HG03097 (cell line): ENCODE measurements at regions not wholly inside any gene's neighbourhood (a gene's known extent, or its start where the extent isn't known, plus 50 kb on each side); places are given as distances from the start of the nearest gene placed in this dataset.
"Not testable (repeated sequence)": the region's sequence is repeated elsewhere in the genome, so short reads cannot be mapped to it uniquely, and the experiment has no call there.

Experiments used
- ATAC-seq: cut with Tn5 transposase; IDR thresholded peaks from one replicate; pipeline ENCODE4 v1.9.1; 2021; ENCODE audit not compliant: unreplicated experiment, low FRiP score

DNA sequence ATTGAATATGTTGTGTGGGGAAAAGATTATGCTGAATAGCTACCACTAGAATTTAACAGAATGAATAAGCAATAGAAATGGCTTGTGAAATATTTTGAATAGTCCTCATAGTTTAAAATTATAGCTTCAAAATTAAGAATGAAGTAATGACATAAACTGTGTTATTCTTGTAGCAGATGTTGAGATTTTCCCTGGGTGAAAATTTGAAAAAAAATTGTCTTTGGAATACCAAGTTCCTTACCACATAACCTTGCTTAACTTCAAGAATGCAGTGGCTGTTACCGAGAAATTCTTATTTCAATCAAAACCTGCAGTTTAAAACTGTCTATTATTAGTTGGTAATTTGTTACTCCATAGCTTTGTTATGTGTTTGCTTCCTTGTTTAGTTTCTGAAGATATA lies 1268.6 kb downstream of the RAPGEF2 start:
- no peak for ATAC-seq

DNA sequence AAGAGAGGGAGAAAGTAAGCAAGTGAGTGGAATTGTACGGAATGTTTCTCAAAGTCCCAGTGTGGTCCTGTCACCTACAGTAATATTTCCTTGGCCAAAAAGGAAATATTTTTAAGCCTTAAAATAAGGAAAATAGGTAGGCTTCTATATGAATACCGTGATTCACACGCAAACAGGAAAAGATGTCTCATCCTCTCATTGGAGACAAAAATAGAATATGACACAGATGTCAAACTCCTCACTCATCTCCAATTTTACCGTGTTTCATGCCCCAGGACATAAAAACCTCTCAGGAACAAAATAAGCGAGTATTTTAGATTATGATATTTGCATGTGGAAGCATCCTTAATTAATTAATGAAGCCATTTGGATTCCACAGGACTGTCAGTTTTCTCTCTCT lies 1269.5 kb downstream of the RAPGEF2 start:
- no peak for ATAC-seq

DNA sequence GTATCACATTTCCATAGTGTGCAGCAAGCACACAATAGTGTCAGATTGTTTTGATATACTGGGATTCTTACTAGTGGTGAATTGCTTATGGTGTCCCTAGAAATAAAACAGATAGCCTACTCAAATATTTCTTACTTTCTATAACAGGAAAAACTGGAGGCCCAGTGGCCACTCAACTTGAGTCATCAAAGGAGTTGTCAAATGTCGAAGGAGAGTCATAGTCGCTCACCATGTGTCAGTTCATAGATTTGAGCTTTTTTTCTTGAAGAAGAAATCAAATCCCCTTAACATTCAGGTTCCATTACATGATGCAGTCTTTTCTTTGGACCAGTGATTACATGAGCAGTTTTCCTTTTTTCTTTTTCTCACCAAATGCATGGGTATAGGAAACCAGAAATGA lies 1271.0 kb downstream of the RAPGEF2 start:
- no peak for ATAC-seq

DNA sequence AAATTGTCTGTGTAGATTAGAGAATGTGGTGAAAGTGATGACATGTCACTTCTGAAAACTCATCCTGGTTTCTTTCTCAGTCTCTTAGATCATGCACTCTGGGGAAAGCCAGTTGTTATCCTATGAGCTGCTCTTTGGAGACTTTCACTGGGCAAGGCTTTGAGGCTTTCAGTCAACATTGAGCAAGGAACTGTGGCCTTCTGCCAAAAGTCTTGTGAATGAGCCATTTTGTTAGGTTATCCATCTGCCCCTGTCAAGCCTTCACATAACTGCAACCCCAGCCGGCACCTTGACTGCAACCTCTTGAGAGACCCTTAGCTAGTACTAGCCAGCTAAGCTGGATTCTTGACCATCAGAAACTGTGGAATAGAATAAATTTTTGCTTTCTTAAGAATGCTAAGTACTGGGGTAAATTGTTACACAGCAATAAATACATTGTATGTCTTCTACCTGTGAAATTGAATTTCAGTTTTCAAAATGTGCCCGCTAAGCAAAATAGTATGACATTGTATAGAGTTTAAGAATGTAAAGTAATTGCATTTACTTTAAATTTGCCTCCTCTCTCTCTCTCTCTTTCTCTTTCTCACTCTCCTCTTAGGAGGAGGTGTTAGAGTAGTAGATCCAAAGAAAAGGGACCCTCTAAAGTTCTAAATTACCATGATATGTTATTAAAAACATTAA lies 1273.0 kb downstream of the RAPGEF2 start:
- ATAC-seq: no peak

DNA sequence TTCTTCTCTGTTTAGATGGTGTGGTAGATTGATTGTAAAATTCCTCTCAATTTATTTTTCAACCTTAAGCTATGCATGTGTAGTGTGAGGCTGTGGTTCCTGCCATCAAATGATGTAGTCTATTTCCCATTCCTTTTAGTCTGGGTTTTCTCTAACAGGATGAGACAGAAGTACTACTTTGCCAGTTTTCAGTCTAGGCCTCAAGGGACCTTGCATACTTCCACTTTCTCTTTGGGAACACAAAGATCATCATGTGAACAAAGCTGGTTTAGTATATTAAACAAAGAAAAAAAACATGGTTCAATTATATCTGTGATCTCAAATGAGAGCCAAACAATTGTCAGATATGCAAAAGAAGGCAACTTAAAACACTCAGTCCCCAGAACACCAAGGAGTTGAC lies 1284.0 kb downstream of the RAPGEF2 start:
- no peak for ATAC-seq

DNA sequence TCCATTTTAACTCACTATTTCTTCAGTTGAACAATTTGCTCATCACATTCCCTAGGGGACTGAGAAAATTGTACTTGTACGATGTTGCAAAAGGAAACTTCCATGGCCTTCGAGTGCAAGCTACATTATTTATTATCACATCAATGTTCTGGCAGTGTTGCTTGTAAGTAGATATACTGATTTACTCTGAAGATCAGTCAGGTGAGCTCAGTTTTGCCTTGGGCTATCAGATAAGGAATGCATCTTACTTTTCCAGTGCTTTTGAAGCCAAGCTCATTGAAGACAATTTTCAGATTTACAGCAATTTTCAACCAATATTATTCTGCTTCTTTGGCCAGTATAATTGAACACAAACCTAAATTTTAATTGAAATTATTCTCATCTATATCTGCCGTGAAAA lies 1296.9 kb downstream of the RAPGEF2 start:
- no peak for ATAC-seq

DNA sequence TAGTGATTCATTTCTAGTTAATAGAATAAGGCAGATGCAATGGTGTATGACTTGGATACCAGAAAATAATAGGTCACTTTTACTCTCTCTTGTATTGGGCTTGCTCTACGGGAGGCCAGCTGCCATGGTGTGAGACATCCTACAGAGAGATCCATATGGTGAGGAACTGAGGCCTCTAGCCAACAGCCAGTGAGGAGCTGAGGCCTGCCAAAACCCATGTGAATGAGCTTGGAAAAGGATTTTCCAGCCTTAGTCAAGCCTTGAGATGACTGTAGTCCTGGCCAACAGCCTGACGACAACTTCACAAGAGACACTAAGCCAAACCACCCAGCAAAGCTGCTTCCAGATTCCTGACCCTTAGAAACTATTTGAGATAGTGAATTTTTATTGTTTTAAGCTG lies 1300.2 kb downstream of the RAPGEF2 start:
- ATAC-seq: no peak

DNA sequence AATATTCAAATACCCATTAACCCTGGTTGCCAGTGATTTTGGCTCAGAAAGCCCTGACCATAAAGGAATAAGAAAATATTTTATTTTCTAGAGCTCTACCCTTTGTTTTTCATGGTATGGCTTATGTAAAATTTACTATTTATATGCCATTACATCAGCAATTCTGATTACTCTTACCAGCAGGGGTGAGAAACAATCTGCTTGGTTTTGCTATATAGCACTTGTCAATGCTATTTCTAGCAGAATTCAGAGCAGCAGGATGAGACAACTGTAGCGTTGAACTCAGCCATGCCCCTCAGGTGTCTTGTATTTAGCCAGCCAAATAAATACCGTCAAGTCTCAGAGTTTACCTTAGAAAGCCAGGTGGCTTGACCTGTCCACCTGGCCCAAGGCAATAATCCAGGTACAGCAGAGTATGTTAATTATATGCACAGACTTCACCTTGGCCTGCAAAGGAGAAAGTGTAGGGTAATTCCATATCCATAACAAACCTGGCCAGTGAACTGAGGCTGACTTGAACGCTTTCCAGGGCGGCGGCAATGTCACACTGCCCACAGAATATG lies 1303.5 kb downstream of the RAPGEF2 start:
- no peak for ATAC-seq

DNA sequence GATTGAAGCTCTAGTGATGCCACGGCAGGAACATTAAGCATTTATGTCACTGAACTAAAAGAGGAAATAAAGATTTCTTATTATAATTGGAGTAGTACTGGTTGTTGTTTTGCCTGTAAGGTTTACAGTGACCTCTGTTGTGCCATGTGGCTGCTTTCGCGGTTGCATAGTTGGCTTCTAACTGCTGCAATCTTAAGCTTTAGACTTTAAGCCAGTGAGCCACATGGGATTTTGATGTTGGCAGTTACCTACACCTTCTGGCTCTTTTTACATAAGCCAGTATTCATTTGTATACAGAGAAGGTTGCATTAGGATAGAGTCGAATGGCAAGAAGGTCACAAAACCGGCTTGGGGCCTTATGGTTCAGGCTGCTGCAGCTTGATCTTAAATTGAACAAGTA lies 1311.6 kb downstream of the RAPGEF2 start:
- no peak for ATAC-seq

DNA sequence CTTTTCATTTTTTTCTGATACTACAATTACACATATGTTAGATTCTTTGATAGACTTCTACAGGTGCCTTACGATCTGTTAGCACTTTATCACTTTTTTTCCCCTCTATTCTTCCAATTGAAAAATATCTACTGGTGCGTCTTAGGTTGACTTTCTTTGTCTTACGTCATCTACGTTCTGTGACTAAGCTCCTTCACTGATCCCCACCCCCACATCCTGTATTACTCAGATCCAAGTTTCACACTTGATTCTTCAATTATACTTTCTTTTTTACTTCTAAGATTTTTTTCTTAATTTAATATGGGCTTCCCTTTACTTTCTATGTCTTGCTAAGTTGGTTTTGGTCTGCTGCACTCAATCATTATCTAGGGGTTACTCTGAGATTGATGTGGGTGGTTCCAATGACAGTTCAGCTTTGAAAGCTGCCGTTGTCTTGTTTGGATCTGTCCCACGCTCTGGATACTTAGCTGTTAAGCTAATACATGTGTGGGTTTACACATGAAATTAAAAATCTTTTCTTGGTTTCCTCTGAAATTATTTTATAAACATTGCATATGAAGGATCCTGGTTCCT lies 1321.1 kb downstream of the RAPGEF2 start:
- ATAC-seq: no peak

DNA sequence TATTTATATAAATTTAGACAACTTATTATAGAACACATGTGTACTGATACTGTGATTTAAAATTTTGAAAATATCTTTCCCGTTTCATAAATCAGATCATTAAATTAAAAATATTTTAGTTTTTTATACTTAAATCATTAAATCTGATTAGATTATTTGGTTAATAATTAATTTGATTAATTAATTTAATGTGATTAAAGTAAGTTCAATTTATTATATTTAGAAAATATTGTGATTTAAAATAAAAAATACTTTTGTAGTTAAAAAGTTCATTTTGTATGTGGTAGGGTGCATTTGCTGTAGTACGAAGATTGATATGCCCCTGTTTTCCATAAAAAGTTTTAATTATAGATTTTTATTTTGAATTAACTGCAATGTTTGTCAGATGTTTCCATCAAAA lies 1323.4 kb downstream of the RAPGEF2 start:
- ATAC-seq: no peak

DNA sequence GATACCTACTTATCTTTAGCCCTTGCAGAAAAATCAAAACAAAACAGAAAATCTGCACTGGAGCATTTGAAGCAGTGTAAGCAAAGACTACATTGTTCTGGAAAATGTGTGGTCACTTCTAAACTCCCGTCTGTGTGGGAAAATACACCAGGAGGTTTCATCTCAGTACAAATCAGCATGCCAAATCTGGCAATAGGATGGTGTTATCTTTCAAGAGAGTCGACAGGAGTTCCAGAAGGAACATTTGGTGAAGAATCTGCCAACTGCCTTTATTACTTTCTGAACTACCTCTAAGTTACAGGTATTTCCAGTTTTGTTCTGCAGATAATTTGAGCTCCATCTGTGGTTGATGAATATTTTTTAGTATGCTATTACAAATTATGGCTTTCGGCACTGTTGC lies 1348.0 kb downstream of the RAPGEF2 start:
- ATAC-seq: no peak

DNA sequence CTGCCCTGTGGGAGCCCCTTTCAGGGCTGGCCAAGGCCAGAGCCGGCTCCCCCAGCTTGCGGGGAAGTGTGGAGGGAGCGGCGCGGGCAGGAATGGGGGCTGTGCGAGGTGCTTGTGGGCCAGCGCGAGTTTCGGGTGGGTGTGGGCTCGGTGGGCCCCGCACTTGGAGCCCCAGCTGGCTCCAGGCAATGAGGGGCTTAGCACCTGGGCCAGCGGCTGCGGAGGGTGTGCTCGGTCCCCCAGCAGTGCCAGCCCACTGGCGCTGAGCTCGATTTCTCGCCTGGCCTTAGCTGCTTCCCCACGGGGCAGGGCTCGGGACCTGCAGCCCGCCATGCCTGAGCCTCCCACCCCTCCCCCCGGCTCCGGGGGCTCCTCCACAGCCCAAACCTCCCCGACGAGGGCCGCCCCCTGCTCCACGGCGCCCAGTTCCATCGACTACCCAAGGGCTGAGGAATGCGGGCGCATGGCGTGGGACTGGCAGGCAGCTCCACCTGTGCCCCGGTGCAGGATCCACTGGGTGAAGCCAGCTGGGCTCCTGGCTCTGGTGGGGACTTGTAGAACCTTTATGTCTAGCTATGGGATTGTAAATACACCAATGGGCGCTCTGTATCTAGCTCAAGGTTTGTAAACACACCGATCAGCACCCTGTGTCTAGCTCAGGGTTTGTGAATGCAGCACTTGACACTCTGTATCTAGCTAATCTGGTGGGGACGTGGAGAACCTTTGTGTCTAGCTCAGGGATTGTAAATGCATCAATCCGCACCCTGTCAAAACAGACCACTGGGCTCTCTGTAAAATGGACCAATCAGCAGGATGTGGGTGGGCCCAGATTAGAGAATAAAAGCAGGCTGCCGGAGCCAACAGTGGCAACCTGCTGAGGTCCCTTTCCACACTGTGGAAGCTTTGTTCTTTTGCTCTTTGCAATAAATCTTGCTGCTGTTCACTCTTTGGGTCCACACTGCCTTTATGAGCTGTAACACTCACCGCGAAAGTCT lies 1379.1 kb downstream of the RAPGEF2 start:
- not testable (repeated sequence) for ATAC-seq

DNA sequence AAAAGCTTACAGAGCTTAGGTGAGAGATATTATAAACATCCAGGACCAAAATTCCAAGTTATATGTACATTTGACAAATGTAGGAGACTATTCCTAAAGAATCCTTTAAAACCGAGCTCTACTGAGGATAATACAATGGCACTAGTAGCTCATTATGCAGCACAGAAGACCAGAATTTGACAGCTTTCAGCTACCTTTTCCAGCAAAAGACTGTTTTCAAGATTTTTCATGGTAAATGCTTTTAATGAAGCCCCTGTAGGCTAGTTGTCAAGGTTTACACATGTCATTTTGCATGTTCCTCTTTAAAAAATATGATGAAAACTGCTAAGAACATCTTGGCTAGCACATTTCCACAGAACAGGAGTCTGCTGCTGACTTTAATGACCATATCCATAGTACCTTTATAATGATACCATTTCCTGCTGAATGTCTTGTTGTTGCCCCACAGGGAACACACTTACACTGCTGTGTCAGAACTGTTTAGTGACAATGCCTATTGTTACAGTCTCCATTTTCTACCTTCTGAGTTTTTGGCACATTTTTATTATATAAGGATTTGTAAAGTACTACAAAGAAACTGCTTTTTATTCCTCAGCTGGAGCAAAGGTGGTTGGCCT lies 1382.3 kb downstream of the RAPGEF2 start:
- no peak for ATAC-seq

DNA sequence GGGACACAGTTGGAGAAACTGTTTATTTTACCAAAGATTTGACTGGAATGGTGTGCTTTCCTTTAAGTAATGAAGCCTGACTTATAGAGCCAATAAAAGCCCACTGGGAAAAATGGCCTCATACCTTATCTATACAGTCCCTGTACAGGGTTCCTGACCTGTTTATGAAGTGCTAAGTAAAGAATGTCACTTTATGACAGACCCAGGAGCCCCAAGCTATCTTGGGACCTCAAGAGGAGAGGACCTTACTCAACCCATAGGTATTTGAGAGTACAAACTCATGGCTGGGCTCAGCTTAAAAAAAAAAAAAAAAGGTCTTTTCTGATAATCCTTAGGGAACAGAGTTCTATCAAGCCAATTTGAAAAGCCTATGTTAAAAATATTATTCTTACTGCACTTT lies 1389.3 kb downstream of the RAPGEF2 start:
- ATAC-seq: no peak

DNA sequence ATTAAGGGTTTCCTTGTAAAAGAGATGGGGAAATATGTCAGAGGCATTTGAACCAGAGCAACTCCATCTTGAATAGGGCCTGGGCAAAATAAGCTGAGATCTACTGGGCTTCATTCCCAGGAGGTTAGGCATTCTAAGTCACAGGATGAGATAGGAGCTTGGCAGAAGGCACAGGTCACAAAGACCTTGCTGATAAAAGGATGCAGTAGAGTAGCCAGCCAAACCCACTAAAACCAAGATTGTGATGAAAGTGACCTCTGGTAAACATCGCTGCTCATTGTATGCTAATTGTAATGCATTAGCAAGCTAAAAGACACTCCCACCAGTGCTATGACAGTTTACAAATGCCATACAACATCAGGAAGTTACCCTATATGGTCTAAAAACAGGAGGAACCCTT lies 1390.3 kb downstream of the RAPGEF2 start:
- no peak for ATAC-seq

DNA sequence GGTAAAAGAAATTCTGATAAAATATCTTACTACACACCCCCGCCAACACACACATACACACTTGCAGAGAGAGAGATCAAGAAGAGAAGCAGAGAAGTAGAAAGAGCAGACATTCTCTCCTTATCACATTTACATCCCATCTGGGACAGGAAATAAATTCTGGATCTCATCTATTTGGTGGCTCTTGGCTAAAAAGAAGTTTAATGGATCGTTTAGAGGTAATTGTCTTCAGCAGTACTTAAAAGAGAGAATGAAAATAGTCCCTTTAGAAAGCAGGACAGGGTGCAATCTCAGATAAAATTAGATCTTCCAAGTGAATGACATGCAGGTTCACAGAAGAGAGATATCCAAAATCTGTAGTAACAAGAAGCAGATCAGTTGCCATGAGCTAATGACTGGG lies 1392.5 kb downstream of the RAPGEF2 start:
- ATAC-seq: no peak

DNA sequence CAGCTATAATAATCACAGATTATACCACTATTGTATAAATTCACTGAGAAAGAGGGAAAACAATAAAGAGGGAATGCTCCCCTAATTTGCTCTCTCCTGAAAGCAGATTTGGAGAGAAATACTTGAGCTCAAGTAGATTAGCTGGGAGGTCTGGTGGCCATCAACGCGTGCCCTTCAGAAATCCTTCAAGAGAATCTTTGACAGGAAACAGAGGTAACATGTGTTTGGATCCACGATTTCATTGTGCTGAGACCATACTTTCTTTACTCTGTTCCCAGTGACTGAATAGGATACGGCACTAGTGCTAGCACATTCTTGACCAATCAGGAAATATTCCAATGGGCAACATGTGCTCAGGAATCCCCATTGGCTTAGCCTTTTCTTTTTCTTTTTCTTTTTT lies 1395.3 kb downstream of the RAPGEF2 start:
- no peak for ATAC-seq

DNA sequence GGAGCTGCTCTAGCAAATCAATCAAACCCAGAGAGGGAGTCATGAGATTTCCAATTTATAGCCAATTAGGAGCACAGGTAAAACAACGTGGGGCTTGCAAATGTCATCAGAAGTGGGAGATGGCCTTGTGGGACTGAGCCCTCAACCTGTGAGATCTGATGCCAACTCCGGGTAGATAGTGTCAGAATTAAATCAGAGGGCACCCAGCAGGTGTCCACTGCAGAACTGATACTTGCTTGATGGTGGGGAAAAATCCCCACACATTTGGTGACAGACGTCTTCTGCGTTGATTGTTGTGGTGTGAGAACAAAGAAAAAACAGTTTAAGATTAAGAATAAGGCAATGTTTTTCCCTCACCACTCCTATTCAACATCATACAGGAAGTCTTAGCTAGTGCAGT lies 1402.8 kb downstream of the RAPGEF2 start:
- ATAC-seq: no peak

DNA sequence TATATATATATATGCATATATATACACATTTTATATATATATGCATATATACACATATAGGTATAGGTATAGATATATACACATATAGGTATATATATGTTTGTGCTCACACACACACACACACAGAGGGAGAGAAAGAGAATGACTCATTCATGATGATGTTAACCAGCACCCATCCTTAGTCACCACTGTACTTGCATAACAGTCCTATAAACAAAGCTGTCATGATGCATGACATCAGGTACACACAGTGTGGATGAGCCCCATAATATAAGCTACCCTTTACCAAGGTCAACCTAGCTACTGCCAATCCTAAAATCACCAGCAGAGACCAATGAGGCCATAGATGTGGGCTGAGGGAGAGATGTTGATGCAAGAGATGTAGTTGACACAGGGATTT lies 1408.0 kb downstream of the RAPGEF2 start:
- no peak for ATAC-seq

DNA sequence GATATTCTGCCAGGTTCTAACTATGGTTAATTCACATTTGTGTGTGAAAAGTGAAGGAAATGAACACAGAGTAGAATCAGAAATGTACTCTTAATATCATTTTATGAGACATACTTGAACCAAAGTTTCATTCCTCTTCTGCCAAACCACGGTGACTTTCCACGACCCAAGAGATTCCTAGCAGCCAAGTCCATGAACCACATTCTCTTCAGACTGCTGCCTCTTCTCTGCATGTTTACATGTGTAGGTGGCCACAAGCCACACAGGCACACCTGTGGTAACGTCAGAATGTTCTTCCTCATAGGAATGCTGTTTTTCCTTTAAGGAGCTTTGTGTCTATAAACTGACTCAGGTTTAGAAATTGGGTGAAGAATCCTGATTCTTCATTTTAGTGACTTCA lies 1411.2 kb downstream of the RAPGEF2 start:
- no peak for ATAC-seq
